RWPE2 (cell line): ENCODE measurements at regions not wholly inside any gene's neighbourhood (a gene's known extent, or its start where the extent isn't known, plus 50 kb on each side); places are given as distances from the start of the nearest gene placed in this dataset.

ENCODE experiments used
- ATAC-seq: fragments of 200-7000 bp; cut with Tn5 transposase; 3 replicates; pipeline ENCODE4 v1.9.1; 2021; ENCODE audit warnings: low read depth
- DNase-seq: peaks from one replicate; pipeline ENCODE4 v3.0.0-alpha.2; 2020; ENCODE audit warnings: low spot score
- H3K27ac ChIP-seq: fragments of 450-650 bp; 2 replicates; pipeline ENCODE4 v1.5.1; 2017; ENCODE audit warnings: mild to moderate bottlenecking; ENCODE audit not compliant: poor library complexity, severe bottlenecking
- H3K27me3 ChIP-seq: fragments of 250-450 bp; sonication (Bioruptor Pico); 2 replicates; pipeline ENCODE4 v1.5.1; 2021; ENCODE audit warnings: mild to moderate bottlenecking, moderate library complexity; ENCODE audit not compliant: insufficient read depth, poor library complexity, severe bottlenecking
- H3K36me3 ChIP-seq: fragments of 250-450 bp; sonication (Bioruptor Pico); 2 replicates; pipeline ENCODE4 v1.5.1; 2020; ENCODE audit warnings: low read depth, mild to moderate bottlenecking, moderate library complexity
- H3K4me1 ChIP-seq: fragments of 250-450 bp; sonication (Bioruptor Pico); 2 replicates; pipeline ENCODE4 v1.5.1; 2021; ENCODE audit warnings: mild to moderate bottlenecking, moderate library complexity; ENCODE audit not compliant: insufficient read depth, poor library complexity, severe bottlenecking
- H3K4me3 ChIP-seq: fragments of 250-450 bp; sonication (Bioruptor Pico); 2 replicates; pipeline ENCODE4 v1.5.1; 2021; ENCODE audit warnings: mild to moderate bottlenecking, moderate library complexity; ENCODE audit not compliant: severe bottlenecking
- H3K9me3 ChIP-seq: fragments of 250-450 bp; sonication (Bioruptor Pico); 2 replicates; pipeline ENCODE4 v1.5.1; 2021; ENCODE audit warnings: mild to moderate bottlenecking, moderate library complexity; ENCODE audit not compliant: severe bottlenecking
- CTCF ChIP-seq: fragments of 450-650 bp; IDR thresholded peaks from one replicate; pipeline ENCODE4 v1.5.1; 2017; ENCODE audit warnings: mild to moderate bottlenecking, moderate library complexity; ENCODE audit not compliant: poor library complexity, severe bottlenecking

DNA sequence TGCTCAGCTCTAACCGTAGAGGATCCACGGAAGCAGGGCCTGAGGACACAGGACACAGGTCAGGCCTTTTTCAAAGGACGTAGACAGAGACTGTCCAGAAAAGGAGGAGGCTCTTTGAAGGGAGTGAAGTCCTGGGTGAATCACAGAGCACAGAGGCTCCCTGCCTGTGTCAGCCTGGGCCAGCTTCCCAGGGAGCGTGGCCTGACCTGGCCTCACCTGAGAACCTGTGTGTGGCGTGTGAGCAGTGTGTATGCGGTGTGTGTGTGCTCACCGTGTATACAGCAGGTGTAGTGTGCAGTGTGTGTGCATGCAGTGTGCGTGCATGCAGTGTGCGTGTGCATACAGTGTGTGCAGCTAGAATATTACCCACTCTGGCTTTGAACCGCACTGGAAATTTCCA, 56.0 kb upstream of the FNDC1 start:
- H3K36me3 ChIP-seq = no peaks in the 10 kb centered on the region
- no peaks in the 10 kb centered on the region for H3K4me1 ChIP-seq
- no peaks in the 10 kb centered on the region for H3K9me3 ChIP-seq
- no peaks in the 10 kb centered on the region for H3K27me3 ChIP-seq
- no peak for ATAC-seq
- no peak overlapping the region for H3K4me3 ChIP-seq
- TF ChIP-seq CTCF = no peak
- no peak overlapping the region for H3K27ac ChIP-seq
- no peak for DNase-seq

DNA sequence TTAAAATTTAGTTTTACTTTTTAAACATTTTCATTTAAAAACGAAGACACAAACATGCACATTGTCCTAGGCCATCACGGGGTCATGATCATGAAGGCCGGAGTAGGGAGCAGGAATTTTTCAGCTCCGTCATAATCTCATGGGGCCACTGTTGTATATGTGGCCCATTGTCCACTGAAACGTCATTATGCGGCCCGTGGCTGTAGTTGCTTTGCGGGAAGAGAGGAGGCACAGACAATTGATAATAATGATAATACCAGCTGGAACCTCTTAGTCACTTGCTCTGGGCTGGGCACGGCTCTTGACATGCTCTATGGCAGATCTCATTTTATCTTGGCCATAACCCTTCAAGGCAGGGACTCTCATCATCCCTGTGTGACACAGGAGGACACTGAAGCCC, 56.5 kb upstream of the FNDC1 start:
- Histone ChIP-seq H3K27ac (no peak overlapping the region), H3K4me3 (no peak overlapping the region), H3K9me3 (no peaks in the 10 kb centered on the region), H3K36me3 (no peaks in the 10 kb centered on the region), H3K27me3 (no peaks in the 10 kb centered on the region), H3K4me1 (no peaks in the 10 kb centered on the region)
- DNase-seq = no peak
- TF ChIP-seq CTCF = no peak
- no peak for ATAC-seq

DNA sequence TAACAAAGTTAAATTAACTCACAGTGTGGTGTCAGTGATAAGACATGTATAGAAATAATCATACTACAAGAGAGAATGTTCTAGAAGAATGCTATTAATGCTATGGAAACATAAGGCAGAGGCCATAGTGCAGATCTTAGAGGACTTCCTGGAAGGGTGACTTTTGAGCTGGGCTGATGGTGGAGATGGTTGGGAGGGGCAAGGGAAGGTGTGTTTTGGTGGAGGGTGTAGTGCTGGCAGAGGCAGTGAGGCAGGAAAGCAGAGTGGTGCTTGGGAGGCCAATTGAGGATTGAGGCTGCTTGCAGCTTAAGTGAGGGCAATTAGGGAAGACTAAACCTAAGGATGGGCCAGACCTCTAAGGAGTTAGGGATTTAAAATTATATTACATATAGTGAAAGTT, 58.5 kb upstream of the FNDC1 start:
- no peaks in the 10 kb centered on the region for H3K36me3 ChIP-seq
- TF ChIP-seq CTCF = no peak
- H3K27ac ChIP-seq = no peak overlapping the region
- H3K27me3 ChIP-seq = no peaks in the 10 kb centered on the region
- H3K4me1 ChIP-seq = no peaks in the 10 kb centered on the region
- DNase-seq (no peak), ATAC-seq (no peak)
- no peaks in the 10 kb centered on the region for H3K9me3 ChIP-seq
- H3K4me3 ChIP-seq = no peak overlapping the region

GRCh38 chr6:159110013-159110412, 59.2 kb upstream of the FNDC1 start:
- no peak for DNase-seq
- ATAC-seq = no peak

GRCh38 chr6:159109391-159109790, 59.8 kb upstream of the FNDC1 start:
- no peak overlapping the region for H3K4me3 ChIP-seq
- H3K9me3 ChIP-seq = no peaks in the 10 kb centered on the region
- no peaks in the 10 kb centered on the region for H3K27me3 ChIP-seq
- DNase-seq (no peak), ATAC-seq (no peak)
- TF ChIP-seq CTCF = no peak
- no peaks in the 10 kb centered on the region for H3K36me3 ChIP-seq
- no peak overlapping the region for H3K27ac ChIP-seq
- no peaks in the 10 kb centered on the region for H3K4me1 ChIP-seq

More at GRCh38 chr6:159110013-159110412, 59.2 kb upstream of the FNDC1 start:
- no peak overlapping the region for H3K4me3 ChIP-seq
- H3K4me1 ChIP-seq = no peaks in the 10 kb centered on the region
- H3K9me3 ChIP-seq = no peaks in the 10 kb centered on the region
- TF ChIP-seq CTCF = peak; percentile 23
- H3K36me3 ChIP-seq = no peaks in the 10 kb centered on the region
- H3K27ac ChIP-seq = no peak overlapping the region
- H3K27me3 ChIP-seq = no peaks in the 10 kb centered on the region
